RWPE1 (cell line): ENCODE measurements at regions not wholly inside any gene's neighbourhood (a gene's known extent, or its start where the extent isn't known, plus 50 kb on each side); places are given as distances from the start of the nearest gene placed in this dataset.

Source experiments
- CTCF ChIA-PET: fragments of 350-600 bp; sonication (Branson Sonifier 250); formaldehyde crosslinking; extraction: SDS; loops from one replicate; lab custom pipeline; 2021; lab: Yijun Ruan, JAX
- POLR2A ChIA-PET: fragments of 400-600 bp; formaldehyde crosslinking; extraction: SDS; loops from one replicate; lab custom pipeline; 2020; ENCODE audit warnings: antibody characterized with exemption; ENCODE audit not compliant: low non-redundant PET; lab: Yijun Ruan, JAX
- DNase-seq: peaks from one replicate; pipeline ENCODE4 v3.0.0; 2012; ENCODE audit warnings: low spot score
- H3K27ac ChIP-seq: fragments of 450-650 bp; 2 replicates; pipeline ENCODE4 v1.5.1; 2017
- TF ChIP-seq, protein P1 (sequence below): fragments of 450-650 bp; conservative IDR thresholded peaks from 2 replicates; pipeline ENCODE4 v1.5.1; 2017; ENCODE audit warnings: low read depth, mild to moderate bottlenecking

DNA sequence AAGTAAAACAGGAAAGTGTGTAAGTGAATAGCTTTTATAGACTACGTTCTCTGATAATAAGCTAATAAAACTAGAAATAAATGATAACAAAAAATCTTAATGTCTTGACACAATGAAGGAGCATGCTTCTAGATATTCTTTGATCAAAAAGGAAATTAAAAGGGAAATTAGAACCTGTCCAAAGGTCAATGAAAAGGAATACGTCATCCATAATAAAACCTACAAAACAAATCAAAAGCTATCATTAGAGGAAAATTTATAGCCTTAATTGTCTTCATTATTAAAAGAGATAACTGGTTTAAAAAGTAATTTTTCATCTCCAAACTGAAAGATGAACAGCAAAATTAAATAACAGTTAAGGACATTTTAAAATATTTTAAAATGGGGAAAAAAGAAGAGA lies 196.3 kb upstream of the BTBD3 start:
- no peak for DNase-seq
- TF ChIP-seq, protein P1, sequence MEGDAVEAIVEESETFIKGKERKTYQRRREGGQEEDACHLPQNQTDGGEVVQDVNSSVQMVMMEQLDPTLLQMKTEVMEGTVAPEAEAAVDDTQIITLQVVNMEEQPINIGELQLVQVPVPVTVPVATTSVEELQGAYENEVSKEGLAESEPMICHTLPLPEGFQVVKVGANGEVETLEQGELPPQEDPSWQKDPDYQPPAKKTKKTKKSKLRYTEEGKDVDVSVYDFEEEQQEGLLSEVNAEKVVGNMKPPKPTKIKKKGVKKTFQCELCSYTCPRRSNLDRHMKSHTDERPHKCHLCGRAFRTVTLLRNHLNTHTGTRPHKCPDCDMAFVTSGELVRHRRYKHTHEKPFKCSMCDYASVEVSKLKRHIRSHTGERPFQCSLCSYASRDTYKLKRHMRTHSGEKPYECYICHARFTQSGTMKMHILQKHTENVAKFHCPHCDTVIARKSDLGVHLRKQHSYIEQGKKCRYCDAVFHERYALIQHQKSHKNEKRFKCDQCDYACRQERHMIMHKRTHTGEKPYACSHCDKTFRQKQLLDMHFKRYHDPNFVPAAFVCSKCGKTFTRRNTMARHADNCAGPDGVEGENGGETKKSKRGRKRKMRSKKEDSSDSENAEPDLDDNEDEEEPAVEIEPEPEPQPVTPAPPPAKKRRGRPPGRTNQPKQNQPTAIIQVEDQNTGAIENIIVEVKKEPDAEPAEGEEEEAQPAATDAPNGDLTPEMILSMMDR: no peak
- no peak overlapping the region for H3K27ac ChIP-seq
- POLR2A ChIA-PET: no interaction called here
- CTCF ChIA-PET: interaction anchor here (0.5 kb wide), 1 partner anchor 280 kb away, joined by 4 read pairs; no protein-coding TSS in a partner anchor

DNA sequence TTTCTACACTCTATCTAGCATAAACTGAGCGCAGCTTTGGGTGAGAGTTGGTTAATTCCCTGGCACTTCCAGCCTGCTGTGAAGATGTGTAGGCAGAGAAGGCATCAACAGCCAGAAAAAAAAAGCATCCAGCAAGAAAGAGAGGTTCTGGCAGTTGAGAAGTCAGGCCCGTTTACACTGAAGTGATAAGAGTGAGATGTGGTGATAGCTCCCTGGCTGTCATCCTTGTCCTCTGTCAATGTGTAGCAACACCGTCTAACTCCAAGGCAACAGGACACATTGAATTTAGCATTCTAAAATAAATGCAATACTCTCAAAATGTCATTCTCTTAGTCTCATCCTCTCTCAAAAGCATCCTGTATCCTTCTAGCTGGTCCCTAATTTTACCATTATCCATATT lies 193.6 kb upstream of the BTBD3 start:
- ChIA-PET POLR2A (no interaction called here), CTCF (no interaction called here)
- DNase-seq: no peak
- H3K27ac ChIP-seq: no peak overlapping the region
- TF ChIP-seq, protein P1: no peak

DNA sequence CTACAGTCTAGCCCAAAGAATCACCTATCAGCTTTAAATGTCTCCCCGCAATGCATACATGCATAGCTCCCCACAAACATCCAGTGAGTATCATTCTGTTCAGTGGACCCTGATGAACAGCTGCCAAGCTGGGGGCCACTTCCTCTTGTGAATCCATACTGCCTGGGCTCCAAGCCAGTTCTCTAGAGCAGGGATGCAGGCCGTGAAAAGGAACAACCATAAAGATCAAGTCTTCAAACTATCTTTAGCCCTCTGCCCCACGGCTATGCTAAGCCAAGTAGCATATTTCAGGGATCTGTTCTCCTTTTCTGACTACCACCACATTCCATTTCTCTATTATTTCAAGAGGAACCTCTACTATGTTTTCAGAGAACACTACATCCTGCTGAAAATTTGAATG lies 191.7 kb upstream of the BTBD3 start:
- TF ChIP-seq, protein P1: no peak
- POLR2A ChIA-PET: no interaction called here
- H3K27ac ChIP-seq: no peak overlapping the region
- DNase-seq: no peak
- CTCF ChIA-PET: interaction anchor here (0.9 kb wide), 1 partner anchor 312 kb away, joined by 4 read pairs; no protein-coding TSS in a partner anchor

GRCh38 chr20:11727708-11728107 lies 190.0 kb upstream of the BTBD3 start:
- TF ChIP-seq, protein P1: no peak
- POLR2A ChIA-PET: no interaction called here
- CTCF ChIA-PET: no interaction called here
- no peak for DNase-seq
- no peak overlapping the region for H3K27ac ChIP-seq

DNA sequence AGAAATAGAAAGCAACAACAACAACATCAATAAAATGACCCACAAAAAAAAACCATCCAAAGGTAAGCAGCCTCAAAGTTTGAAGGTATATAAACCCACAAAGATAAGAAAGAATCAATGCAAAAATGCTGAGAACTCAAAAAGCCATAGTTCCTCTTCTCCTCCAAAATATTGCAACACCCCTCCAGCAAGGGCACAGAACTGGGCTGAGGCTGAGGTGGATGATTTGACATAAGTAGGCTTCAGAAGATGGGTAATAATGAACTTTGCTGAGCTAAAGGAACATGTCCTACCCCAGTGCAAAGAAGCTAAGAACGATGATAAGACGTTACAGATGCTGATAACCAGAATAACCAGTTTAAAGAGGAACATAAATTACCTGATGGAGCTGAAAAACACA lies 188.8 kb upstream of the BTBD3 start:
- DNase-seq: no peak
- no peak overlapping the region for H3K27ac ChIP-seq
- TF ChIP-seq, protein P1: no peak
- ChIA-PET POLR2A (no interaction called here), CTCF (interaction anchor here (0.8 to 0.9 kb wide), 2 partner anchors 9 to 28 kb away, joined by 3 to 4 read pairs; no protein-coding TSS in a partner anchor)

- TF ChIP-seq, protein P1: no peak
- no peak overlapping the region for H3K27ac ChIP-seq
- CTCF ChIA-PET: interaction anchor here (0.8 kb wide), 1 partner anchor 28 kb away, joined by 3 read pairs; no protein-coding TSS in a partner anchor
- DNase-seq: no peak
- POLR2A ChIA-PET: no interaction called here
Observed at GRCh38 chr20:11729806-11730205, 187.9 kb upstream of the BTBD3 start.
